GM21723 (cell line): ENCODE measurements at regions not wholly inside any gene's neighbourhood (a gene's known extent, or its start where the extent isn't known, plus 50 kb on each side); places are given as distances from the start of the nearest gene placed in this dataset.
"Not testable (repeated sequence)": the region's sequence is repeated elsewhere in the genome, so short reads cannot be mapped to it uniquely, and the experiment has no call there.

Source experiments
- ATAC-seq: cut with Tn5 transposase; IDR thresholded peaks from one replicate; pipeline ENCODE4 v1.9.1; 2021; ENCODE audit warnings: mild to moderate bottlenecking, moderate library complexity; ENCODE audit not compliant: unreplicated experiment

DNA sequence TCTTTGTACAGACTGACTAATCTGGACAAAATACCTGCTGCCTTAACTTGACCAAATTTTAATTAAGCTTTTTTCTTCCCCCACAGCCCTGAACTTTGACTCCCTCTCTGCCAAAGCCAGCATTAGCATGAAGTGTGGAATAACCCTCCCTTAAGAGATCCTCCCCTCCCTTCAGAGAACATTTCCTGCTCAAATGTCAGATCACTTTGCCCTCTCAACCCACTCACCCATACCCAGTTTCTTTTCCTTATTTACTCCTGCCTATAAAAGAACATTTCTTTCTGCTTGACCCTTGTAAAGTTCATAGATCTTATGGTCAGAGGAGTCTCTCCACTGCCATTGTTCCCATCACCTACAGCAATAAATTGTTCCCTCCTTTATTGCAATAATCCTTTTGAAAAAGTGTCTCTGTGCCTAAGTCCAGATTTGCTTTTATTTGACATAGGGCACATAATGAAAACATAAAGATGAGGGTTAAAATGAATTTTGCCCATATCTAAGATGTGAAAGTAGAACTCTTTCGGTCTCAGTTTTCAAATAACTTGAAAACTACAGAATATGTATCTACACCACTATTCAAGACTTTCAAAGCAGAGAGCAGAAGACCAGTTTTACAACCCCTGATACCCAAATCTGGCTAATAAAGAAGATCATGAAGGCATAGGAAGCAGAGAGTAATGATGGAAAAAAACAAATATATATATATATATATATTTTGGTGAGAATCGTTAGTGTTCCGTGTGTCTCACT is 289.7 kb upstream of the ANXA10 start:
- ATAC-seq, result no peak

DNA sequence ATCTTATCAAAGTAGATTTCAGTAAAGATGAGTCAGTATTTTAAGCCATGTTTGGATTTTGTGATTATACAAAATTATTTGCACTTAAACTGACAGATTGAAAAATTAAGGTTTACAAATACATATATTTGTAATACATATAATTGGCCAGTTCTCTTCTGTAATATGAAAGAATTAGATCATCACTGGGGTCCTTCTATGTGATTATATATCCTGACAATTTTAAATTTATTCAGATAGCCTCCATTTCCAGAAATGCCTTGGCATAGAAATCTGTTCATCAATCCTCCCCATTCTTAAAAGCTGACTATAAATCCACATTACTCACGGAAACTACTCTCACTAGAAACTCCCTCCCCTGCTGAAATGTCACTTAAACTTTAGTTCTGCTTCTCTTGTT is 280.4 kb upstream of the ANXA10 start:
- no peak for ATAC-seq

DNA sequence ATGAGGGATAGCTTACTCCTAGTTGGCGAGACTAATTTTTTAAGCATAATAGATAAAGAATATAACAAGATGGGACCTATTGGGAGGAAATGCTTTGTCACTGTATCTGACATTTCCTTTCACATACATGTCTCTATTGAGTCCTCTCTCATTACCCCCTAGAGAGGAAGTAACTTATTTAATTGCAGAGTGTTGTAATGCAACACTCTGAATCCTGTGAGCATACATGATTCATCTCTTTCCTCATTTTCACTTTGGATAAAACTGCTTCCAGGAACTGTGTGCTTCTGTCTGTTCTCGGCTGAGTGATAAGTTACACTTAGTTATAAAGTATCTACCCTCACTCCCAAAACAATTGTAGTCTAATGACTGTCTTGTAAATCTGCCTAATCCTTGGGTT is 266.1 kb upstream of the ANXA10 start:
- no peak for ATAC-seq

DNA sequence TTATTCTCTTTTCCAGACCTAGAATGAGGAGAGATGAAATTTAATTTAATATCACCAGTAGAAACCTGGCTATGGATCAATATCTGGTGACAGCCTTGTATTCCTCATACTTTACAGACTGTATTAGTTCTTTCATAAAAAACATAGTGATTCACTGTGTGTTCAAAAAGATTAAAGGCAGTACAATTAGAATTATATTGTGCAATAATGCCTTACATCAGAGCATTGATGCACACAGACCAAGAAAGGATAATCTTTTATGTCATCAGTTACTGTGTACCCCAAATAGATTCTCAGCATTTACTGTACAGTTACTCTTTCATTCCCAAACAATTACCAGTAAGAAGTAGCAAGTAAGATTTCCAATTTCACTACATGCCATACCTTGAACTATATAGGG is 260.5 kb upstream of the ANXA10 start:
- no peak for ATAC-seq

DNA sequence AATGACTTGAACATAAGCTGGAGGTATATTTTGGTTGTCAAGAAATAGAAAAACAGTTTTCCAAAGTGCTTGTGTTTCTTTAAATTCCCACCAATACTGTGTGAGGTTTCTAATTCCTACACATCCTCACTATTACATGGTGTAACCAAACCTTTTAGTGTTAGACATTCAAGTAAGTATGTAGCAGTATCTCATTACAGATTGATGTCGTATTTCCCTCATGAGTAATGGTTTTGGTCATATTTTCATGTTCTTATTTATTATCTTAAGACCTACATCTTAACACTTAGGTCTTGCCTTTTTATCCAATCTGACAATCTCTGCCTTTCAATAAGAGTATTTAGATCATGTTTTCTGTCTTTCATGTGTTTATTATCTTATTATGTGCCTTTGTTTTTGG is 253.7 kb upstream of the ANXA10 start:
- no peak for ATAC-seq

DNA sequence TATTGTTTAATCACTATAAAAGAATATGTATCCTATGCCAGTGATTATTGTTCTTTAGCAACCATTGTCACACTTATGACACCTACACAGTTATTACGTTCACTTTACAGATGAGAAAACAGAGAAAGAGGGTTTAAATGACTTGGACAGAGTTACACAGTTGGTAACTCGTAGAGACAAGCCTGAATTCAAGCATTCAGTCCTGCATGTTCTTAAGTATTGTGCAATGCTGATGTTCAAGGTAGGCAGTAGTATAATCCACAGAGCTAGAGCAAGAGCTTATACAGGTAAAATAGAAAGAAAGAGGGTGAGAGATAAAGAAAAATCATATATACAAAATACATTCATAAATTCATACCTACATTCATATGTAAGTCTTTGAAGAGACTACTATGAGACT is 249.8 kb upstream of the ANXA10 start:
- ATAC-seq, result no peak

DNA sequence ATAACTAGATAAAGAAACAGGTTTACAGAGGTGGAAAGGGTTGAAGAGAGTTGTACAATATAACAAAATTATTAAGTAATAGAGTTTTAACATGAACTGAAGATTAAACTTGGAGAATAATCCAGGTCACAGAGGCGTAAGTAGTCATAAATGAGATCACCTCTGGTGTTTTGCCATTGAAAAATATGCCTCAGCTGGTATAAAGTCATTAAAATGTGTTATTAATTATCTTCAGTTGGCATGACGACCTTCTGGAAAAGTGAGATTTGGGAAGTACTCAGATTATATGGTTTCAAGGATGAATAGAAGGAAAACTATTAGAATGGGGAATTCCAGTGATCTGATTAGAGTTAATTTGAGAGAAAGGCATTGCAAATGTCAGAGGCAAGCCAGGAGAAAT is 237.5 kb upstream of the ANXA10 start:
- ATAC-seq, result no peak

DNA sequence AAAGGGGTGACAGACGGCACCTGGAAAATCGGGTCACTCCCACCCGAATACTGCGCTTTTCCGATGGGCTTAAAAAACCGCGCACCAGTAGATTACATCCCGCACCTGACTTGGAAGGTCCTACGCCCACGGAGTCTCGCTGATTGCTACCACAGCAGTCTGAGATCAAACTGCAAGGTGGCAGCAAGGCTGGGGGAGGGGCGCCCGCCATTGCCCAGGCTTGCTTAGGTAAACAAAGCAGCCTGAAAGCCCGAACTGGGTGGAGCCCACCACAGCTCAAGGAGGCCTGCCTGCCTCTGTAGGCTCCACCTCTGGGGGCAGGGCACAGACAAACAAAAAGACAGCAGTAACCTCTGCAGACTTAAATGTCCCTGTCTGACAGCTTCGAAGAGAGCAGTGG is 234.2 kb upstream of the ANXA10 start:
- ATAC-seq, result not testable (repeated sequence)

DNA sequence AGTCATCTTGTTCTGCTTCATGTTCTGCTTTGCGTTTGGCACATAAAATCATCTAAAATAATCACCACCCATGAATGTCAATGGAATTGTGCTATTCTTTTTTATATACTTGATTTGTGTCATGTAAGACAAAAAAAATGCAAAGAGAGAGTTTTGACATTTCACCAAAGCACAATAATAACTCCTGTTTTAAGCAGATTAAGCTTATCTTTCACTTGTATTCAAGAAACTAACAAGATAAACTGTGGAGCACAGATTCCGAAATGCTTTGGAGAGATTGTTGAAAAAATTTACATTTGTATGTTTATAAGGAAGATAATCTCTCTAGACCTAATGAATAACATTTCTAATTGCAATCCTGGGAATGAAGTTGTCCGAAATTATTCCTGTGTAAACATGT is 225.1 kb upstream of the ANXA10 start:
- no peak for ATAC-seq

DNA sequence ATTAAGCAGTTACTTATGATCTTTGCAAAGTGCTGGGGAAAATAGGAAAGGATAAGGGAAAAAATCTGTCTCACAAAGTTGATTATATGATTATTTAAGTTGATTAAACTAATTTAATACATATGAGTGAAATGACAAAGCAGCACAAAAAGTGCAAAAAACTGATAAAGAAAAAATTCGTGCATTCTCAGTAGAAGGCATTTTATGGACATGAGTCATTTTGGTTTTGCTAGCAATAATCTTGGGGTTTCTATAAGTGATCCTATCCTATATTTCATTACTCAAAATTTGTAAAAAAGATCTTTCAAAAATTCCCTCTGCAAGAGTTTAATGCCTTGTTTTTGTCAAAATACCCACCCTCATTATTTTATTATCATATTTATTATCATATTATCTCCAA is 224.2 kb upstream of the ANXA10 start:
- ATAC-seq, result no peak

DNA sequence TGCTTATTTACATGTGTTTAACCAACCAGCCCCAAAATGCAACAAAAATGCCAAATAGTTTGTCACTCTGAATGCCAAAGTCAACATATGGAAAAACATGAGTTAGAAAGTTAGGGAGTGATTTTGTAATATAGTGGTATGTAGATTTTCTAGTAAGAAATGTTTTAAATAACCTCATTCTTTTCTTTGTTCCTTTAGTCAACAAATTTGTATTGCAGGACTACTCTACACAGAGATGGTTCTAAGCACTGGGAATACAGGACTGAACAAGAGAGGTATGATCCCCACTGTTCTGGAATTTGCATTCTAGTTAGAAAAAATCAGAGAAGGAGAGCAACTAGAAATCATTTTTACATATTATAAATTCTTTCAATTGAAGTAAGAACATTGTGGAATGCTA is 218.8 kb upstream of the ANXA10 start:
- no peak for ATAC-seq

DNA sequence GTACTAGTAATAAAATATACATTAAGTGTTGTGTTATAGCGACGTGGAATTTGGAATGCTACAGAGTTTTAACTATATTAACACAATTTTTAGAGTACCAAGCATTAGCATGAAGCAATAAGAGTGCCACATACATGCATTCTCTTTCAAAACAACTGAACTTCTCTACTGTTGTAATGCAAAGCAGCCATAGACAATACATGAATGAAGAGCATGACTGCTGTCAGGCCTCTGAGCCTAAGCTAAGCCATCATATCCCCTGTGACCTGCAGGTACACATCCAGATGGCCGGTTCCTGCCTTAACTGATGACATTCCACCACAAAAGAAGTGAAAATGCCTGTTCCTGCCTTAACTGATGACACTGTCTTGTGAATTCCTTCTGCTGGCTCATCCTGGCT is 216.2 kb upstream of the ANXA10 start:
- ATAC-seq, result not testable (repeated sequence)

DNA sequence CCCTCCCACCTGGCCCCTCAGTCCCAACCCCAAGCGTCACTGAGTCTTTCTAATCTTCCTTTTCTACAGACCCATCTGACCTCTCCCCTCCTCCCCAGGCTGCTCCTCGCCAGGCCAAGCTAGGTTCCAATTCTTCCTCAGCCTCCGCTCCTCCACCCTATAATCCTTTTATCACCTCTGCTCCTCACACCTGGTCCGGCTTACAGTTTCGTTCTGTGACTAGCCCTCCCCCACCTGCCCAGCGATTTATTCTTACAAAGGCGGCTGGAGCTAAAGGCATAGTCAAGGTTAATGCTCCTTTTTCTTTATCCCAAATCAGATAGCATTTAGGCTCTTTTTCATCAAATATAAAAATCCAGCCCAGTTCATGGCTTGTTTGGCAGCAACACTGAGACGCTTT is 214.5 kb upstream of the ANXA10 start:
- ATAC-seq, result not testable (repeated sequence)

DNA sequence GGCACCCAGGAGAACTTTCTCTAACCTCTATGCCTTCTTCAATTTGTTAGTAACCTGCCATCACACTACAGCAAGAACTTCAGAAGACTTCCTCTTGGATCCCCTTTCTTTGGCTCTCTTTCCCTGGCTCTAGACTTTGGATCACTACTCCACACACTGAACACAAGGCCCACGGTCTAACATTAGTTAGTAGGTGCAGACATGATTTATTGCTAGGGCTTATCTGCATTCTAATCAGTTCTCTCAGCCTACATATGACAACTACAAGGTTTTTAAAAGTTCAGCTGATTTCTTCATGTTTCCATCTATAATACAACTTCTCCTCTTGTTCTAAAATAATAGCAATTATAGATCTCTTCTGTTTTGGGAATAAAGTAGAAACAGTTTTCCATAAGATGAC is 209.1 kb upstream of the ANXA10 start:
- no peak for ATAC-seq

DNA sequence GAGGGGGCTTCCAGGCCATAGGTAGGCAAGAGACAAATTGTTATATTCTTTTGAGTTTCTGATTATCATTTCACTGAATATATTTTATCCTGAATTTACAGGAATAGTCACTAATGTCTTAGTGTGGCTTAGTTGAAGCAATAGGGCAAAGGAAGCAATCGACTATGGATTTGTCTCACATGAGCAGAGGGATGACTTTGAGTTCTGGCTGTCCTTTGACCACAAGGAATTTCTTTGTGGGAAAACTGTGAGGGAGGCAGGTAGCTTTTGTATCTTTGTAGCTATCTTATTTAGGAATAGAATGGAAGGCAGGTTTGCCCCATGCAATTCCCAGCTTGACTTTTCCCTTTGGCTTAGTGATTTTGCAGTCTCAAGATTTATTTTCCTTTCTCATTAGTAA is 207.3 kb upstream of the ANXA10 start:
- no peak for ATAC-seq

DNA sequence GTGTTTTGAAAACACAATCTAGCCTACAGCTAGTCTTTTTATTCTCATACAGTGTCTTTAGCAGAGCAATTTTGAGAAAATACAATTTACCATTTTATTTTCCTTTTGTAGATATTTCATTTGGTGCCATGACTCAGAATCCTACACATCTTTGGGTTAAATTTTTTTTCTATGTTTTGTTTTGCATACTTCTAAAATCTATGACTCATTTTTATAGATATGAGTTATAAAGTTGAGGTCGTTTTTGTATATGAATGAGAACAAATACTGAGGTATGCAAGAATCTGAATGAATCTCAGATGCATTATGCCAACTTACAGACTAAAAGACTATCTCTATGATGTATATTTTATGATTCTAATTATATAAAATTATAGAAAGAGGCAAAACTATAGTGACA is 206.5 kb upstream of the ANXA10 start:
- no peak for ATAC-seq

DNA sequence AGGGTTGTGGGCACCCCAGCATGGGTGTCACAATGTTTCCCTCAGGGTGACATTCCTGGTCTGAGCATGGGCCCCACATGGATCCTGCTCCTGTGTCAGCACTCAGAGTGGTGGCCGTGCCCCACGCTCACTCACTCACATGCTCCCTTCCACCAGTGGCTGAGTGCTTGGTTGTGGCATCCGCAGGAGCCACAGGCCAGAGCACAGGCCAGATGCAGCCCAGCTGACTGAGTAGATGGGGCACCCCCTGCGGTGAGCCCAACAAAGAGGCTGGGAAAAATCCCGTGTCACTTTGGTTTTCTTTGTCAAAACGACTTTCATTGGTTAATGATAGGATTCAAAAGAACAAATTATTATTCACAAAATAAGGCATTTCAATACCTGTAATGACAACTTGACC is 204.6 kb upstream of the ANXA10 start:
- no peak for ATAC-seq

DNA sequence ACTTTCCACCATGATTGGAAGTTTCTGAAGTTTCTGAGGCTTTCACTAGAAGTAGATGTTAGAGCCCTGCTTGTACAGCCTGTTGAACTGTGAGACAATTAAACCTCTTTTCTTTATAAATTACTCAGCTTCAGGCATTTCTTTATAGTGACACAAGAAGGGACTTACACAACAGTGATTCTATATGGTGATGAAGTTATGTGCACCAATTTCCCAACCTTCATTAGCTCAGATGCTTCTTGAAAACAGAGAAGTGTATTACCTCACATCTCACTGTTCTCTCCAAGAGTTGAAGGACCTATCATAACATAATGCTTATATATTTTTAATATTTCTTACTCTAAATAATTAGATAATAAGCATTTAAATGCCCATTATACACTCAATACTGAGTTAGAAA is 202.1 kb upstream of the ANXA10 start:
- ATAC-seq, result no peak

DNA sequence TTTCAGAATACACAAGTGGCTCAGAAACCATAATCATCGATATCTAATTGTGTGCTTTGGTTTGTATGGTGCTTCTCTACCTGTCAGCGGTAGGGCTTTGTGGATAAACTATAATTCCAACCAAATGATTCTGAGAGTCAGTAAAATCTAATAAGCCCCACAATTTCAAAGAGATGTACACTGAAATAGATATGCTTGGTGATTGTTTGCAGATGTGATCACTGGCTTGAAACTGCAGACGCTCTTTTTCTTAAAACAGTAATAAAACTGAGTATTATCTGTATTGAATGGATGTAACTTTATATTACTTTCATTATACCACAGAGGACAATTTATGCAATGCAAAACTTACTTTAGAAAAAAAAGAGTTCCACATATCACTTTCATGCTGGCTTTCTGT is 198.8 kb upstream of the ANXA10 start:
- ATAC-seq, result no peak

DNA sequence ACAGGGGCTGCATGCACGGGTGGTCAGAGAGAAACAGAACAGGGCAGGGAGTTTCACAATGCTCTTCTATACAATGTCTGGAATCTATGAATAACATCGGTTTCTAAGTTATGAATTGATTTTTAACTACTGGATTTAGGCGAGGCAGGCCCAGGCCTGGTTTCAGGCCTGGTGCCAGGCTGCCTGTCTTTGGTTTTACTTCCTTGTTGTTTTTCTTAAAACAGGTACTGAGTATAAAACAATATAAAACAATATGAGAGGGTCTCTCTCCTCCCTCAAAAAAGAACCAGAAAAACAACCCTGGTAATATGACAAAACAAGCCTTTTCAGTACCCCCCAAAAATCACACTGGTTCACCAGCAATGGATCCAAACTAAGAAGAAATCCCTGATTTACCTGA is 196.1 kb upstream of the ANXA10 start:
- not testable (repeated sequence) for ATAC-seq

DNA sequence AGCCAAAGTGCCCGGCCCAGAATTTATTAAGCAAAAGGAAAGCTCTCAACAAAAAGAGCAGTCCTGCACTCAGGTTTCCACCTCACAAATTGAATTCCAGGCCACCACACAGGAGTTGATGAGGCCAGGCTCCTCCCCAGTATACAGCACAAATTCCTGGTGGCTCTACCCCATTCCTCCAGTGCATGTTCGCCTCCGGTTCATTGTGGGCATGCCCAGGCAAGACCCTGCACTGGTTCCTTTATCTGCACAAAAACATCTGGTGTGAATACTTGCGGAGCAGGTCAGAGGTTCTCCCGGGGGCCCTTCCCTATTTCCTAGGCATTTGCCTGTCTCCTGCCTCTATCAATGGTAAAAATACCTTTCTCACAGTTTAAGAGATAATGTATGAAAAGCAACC is 195.2 kb upstream of the ANXA10 start:
- ATAC-seq, result no peak

DNA sequence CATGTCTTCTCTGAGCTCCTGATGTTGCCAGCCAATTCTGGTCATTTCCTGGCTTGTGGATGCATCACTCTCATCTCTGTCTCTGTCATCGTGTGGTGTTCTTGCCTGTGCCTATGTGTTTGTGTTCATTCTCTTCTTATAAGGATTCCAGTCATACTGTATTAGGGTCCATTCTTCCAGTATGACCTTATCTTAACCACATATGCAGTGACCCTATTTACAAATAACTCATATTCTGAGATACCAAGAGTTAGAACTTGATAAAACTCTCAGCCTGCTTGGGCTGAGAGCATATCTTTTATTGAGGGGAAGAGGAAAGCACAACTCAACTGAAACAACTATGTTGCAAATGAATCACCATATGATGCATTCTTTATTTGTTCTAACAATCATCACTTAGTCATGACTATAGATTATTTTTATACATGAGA is 189.0 kb upstream of the ANXA10 start:
- ATAC-seq, result no peak

DNA sequence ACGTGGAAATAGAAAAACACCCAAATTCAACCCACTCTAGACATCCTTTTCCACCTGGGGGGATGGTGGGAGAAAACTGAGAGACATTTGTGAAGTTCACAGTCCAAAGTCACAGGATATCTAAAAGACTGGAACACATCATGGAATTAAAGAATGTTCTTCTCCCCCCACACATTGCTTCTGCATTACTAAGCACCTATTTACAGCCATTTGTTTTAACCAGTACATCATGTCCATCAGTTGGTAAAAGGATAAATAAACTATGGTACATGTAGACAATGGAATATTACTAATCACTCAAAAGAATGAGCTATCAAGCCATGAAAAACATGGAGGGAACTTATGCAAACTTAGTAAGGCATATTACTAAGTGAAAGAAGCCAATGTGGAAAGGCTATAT is 185.5 kb upstream of the ANXA10 start:
- ATAC-seq, result no peak
